ENCODE measurements at regions not wholly inside any gene's neighbourhood (a gene's known extent, or its start where the extent isn't known, plus 50 kb on each side); places are given as distances from the start of the nearest gene placed in this dataset.

DNA sequence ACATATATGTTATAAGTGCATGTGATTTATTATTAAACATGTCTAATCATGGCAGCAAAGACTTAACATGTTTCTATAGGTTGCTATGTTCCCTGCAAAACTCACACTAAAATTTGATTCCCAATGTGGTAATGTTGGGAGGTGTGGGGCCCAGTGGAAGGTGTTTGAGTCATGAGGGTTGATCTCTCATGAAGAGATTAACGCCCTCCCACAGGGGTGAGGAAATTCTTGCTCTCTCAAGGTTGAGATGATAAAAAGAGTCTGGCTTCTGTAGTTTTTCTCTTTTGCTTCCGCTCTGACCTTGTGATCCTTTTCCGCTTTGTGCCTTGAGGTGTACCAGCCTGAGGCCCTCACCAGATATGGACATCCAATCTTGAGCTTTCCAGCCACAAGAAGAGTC lies 737.5 kb upstream of the SLITRK5 start:
- WGBS, 2 experiments = 66 to 67% methylated on average over 3 of the region's 3 CpGs
- Histone ChIP-seq H3K4me3 (ENCODE audit: insufficient read depth, low read depth, low read length) (no peak overlapping the region), H3K9me3 (ENCODE audit: control insufficient read depth, low read length) (no peaks in the 10 kb centered on the region), H3K36me3 (ENCODE audit: control insufficient read depth, insufficient read depth, low read length) (no peaks in the 10 kb centered on the region), H3K27me3 (ENCODE audit: control insufficient read depth, insufficient read depth, low read length, poor library complexity, severe bottlenecking) (no peaks in the 10 kb centered on the region), H3K4me1 (ENCODE audit: control insufficient read depth, insufficient read depth, low read length) (peaks cover 6% of the 10 kb centered on the region), H3K27ac (ENCODE audit: insufficient read depth, low read depth, low read length, poor library complexity, severe bottlenecking) (no peak overlapping the region)

GRCh38 chr13:86937316-86937715 lies 733.9 kb upstream of the SLITRK5 start:
- 100% methylated on average over 1 of the region's 2 CpGs; no CpG with 5 or more reads in 1 of the 2 experiments for WGBS, 2 experiments
- Histone ChIP-seq H3K36me3 (ENCODE audit: control insufficient read depth, insufficient read depth, low read length) (no peaks in the 10 kb centered on the region), H3K27me3 (ENCODE audit: control insufficient read depth, insufficient read depth, low read length, poor library complexity, severe bottlenecking) (no peaks in the 10 kb centered on the region), H3K9me3 (ENCODE audit: control insufficient read depth, low read length) (no peaks in the 10 kb centered on the region), H3K4me3 (ENCODE audit: insufficient read depth, low read depth, low read length) (no peak overlapping the region), H3K27ac (ENCODE audit: insufficient read depth, low read depth, low read length, poor library complexity, severe bottlenecking) (no peak overlapping the region), H3K4me1 (ENCODE audit: control insufficient read depth, insufficient read depth, low read length) (peaks cover 6% of the 10 kb centered on the region)

DNA sequence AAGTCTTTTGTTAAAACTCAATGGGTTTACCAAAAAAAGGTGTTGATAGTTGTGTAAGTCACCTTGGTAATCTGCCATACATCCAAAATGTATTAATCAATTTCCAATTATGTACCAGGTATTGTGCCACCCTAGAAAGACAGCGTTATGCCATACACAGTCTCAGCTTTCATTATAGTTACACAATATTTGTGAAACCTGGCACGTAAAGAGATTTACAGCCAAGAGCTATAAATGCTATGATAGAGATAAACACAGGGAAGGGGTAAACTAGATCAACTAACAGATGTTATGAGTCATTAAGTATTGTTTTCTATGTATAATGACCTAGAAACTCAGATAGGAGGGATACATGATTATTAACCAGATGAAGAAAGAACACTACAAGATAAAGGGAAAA lies 725.6 kb upstream of the SLITRK5 start:
- Histone ChIP-seq H3K4me3 (ENCODE audit: insufficient read depth, low read depth, low read length) (no peak overlapping the region), H3K36me3 (ENCODE audit: control insufficient read depth, insufficient read depth, low read length) (no peaks in the 10 kb centered on the region), H3K4me1 (ENCODE audit: control insufficient read depth, insufficient read depth, low read length) (no peaks in the 10 kb centered on the region), H3K9me3 (ENCODE audit: control insufficient read depth, low read length) (no peaks in the 10 kb centered on the region), H3K27me3 (ENCODE audit: control insufficient read depth, insufficient read depth, low read length, poor library complexity, severe bottlenecking) (no peaks in the 10 kb centered on the region), H3K27ac (ENCODE audit: insufficient read depth, low read depth, low read length, poor library complexity, severe bottlenecking) (no peak overlapping the region)
- 94 to 100% methylated on average over 2 of the region's 2 CpGs for WGBS, 2 experiments

GRCh38 chr13:86946734-86947133 lies 724.4 kb upstream of the SLITRK5 start:
- H3K9me3 ChIP-seq (ENCODE audit: control insufficient read depth, low read length) = no peaks in the 10 kb centered on the region
- H3K27me3 ChIP-seq (ENCODE audit: control insufficient read depth, insufficient read depth, low read length, poor library complexity, severe bottlenecking) = no peaks in the 10 kb centered on the region
- no peak overlapping the region for H3K27ac ChIP-seq (ENCODE audit: insufficient read depth, low read depth, low read length, poor library complexity, severe bottlenecking)
- WGBS, 2 experiments = 93 to 95% methylated on average over 2 of the region's 2 CpGs
- H3K36me3 ChIP-seq (ENCODE audit: control insufficient read depth, insufficient read depth, low read length) = no peaks in the 10 kb centered on the region
- H3K4me1 ChIP-seq (ENCODE audit: control insufficient read depth, insufficient read depth, low read length) = no peaks in the 10 kb centered on the region
- H3K4me3 ChIP-seq (ENCODE audit: insufficient read depth, low read depth, low read length) = no peak overlapping the region

- WGBS, 2 experiments = 91 to 100% methylated on average over 1 of the region's 1 CpG
- H3K9me3 ChIP-seq (ENCODE audit: control insufficient read depth, low read length) = no peaks in the 10 kb centered on the region
- no peaks in the 10 kb centered on the region for H3K27me3 ChIP-seq (ENCODE audit: control insufficient read depth, insufficient read depth, low read length, poor library complexity, severe bottlenecking)
- no peaks in the 10 kb centered on the region for H3K4me1 ChIP-seq (ENCODE audit: control insufficient read depth, insufficient read depth, low read length)
- no peak overlapping the region for H3K27ac ChIP-seq (ENCODE audit: insufficient read depth, low read depth, low read length, poor library complexity, severe bottlenecking)
- H3K36me3 ChIP-seq (ENCODE audit: control insufficient read depth, insufficient read depth, low read length) = no peaks in the 10 kb centered on the region
- H3K4me3 ChIP-seq (ENCODE audit: insufficient read depth, low read depth, low read length) = no peak overlapping the region
These were observed 716.8 kb upstream of the SLITRK5 start for GRCh38 chr13:86954341-86954740.

DNA sequence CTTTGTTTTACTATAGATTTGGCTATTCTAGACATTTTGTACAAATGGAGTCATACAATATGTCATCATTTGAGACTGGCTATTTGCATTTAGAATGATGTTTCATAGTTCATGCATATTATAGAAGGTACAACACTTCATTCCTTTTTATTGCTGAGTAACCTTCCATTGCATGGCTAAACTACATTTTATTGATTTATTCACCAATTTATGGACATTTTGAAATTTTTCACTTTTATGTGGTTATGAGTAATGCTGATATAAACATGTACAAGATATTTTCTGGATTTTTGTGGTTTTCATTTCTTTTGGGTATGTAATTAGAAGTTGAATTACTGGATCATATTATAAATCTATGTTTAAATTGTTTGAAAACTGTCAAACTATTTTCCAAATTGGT lies 710.3 kb upstream of the SLITRK5 start:
- Histone ChIP-seq H3K36me3 (ENCODE audit: control insufficient read depth, insufficient read depth, low read length) (no peaks in the 10 kb centered on the region), H3K27me3 (ENCODE audit: control insufficient read depth, insufficient read depth, low read length, poor library complexity, severe bottlenecking) (no peaks in the 10 kb centered on the region), H3K4me3 (ENCODE audit: insufficient read depth, low read depth, low read length) (no peak overlapping the region), H3K27ac (ENCODE audit: insufficient read depth, low read depth, low read length, poor library complexity, severe bottlenecking) (no peak overlapping the region), H3K9me3 (ENCODE audit: control insufficient read depth, low read length) (no peaks in the 10 kb centered on the region), H3K4me1 (ENCODE audit: control insufficient read depth, insufficient read depth, low read length) (no peaks in the 10 kb centered on the region)

- H3K4me1 ChIP-seq (ENCODE audit: control insufficient read depth, insufficient read depth, low read length) = no peaks in the 10 kb centered on the region
- no peaks in the 10 kb centered on the region for H3K9me3 ChIP-seq (ENCODE audit: control insufficient read depth, low read length)
- H3K36me3 ChIP-seq (ENCODE audit: control insufficient read depth, insufficient read depth, low read length) = no peaks in the 10 kb centered on the region
- no peak overlapping the region for H3K27ac ChIP-seq (ENCODE audit: insufficient read depth, low read depth, low read length, poor library complexity, severe bottlenecking)
- H3K4me3 ChIP-seq (ENCODE audit: insufficient read depth, low read depth, low read length) = no peak overlapping the region
- 91% methylated on average over 7 of the region's 7 CpGs for WGBS, 2 experiments
- no peaks in the 10 kb centered on the region for H3K27me3 ChIP-seq (ENCODE audit: control insufficient read depth, insufficient read depth, low read length, poor library complexity, severe bottlenecking)
These were observed 696.7 kb upstream of the SLITRK5 start for GRCh38 chr13:86974251-86974994.

DNA sequence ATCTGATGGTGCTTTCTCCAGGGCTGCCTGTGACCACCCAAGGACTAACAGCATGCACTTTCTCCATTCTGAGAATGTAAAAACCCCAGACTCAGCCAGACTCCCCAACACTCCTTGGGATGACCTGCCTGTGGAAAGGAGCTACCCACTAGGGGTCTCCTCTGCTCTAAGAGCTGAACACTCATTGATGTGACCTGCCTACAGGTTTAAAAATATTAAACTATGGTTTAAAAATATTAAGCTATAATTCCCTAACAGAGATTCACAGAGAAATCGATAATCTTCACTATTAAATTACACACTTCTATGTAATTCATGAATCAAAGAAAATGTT lies 696.2 kb upstream of the SLITRK5 start:
- Histone ChIP-seq H3K4me3 (ENCODE audit: insufficient read depth, low read depth, low read length) (no peak overlapping the region), H3K4me1 (ENCODE audit: control insufficient read depth, insufficient read depth, low read length) (no peaks in the 10 kb centered on the region), H3K9me3 (ENCODE audit: control insufficient read depth, low read length) (no peaks in the 10 kb centered on the region), H3K27me3 (ENCODE audit: control insufficient read depth, insufficient read depth, low read length, poor library complexity, severe bottlenecking) (no peaks in the 10 kb centered on the region), H3K36me3 (ENCODE audit: control insufficient read depth, insufficient read depth, low read length) (no peaks in the 10 kb centered on the region), H3K27ac (ENCODE audit: insufficient read depth, low read depth, low read length, poor library complexity, severe bottlenecking) (no peak overlapping the region)
- WGBS, 2 experiments = no CpG with 5 or more reads among the region's 1 CpG

DNA sequence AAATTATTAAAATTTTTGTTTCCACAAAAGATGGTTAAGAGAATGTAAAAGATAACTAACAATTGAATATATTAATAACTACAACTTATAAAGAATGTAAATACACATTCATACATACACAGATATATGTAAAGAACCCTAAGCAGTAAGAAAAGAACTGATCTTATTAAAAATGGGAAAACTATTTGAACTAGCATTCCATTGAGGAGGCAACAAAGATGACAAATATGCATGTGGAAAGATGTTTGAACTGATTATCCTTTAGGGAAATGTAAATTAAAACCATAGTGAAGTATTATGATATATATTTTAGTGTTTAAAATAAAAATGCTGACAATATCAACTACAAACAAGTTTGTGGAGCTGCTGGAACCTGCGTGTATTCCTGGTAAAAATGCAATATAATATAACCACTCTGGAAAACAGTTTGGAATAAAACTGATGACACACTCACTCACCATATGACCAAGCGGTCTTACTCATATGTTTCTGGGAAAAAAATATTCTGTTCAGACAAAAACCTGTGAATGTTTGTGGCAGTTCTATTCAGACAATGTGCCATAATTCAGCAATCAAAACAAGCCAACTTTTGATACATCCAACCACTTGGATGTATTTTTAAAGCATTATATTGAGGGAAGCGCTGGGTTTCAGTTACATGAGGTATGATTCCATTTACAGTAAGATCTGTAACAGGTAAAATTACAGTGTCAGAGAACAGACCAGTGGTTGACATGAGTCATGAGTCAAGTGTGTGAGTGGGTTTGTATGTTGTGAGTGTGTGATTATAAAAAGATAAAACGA lies 694.4 kb upstream of the SLITRK5 start:
- no peak overlapping the region for H3K4me3 ChIP-seq (ENCODE audit: insufficient read depth, low read depth, low read length)
- 91 to 95% methylated on average over 2 to 4 of the region's 4 CpGs for WGBS, 2 experiments
- no peaks in the 10 kb centered on the region for H3K36me3 ChIP-seq (ENCODE audit: control insufficient read depth, insufficient read depth, low read length)
- no peaks in the 10 kb centered on the region for H3K9me3 ChIP-seq (ENCODE audit: control insufficient read depth, low read length)
- no peaks in the 10 kb centered on the region for H3K4me1 ChIP-seq (ENCODE audit: control insufficient read depth, insufficient read depth, low read length)
- no peaks in the 10 kb centered on the region for H3K27me3 ChIP-seq (ENCODE audit: control insufficient read depth, insufficient read depth, low read length, poor library complexity, severe bottlenecking)
- H3K27ac ChIP-seq (ENCODE audit: insufficient read depth, low read depth, low read length, poor library complexity, severe bottlenecking) = no peak overlapping the region

- Histone ChIP-seq H3K27me3 (ENCODE audit: control insufficient read depth, insufficient read depth, low read length, poor library complexity, severe bottlenecking) (no peaks in the 10 kb centered on the region), H3K27ac (ENCODE audit: insufficient read depth, low read depth, low read length, poor library complexity, severe bottlenecking) (no peak overlapping the region), H3K36me3 (ENCODE audit: control insufficient read depth, insufficient read depth, low read length) (no peaks in the 10 kb centered on the region), H3K4me1 (ENCODE audit: control insufficient read depth, insufficient read depth, low read length) (no peaks in the 10 kb centered on the region), H3K4me3 (ENCODE audit: insufficient read depth, low read depth, low read length) (no peak overlapping the region), H3K9me3 (ENCODE audit: control insufficient read depth, low read length) (no peaks in the 10 kb centered on the region)
- 27 to 44% methylated on average over 4 of the region's 4 CpGs for WGBS, 2 experiments
These were observed 684.7 kb upstream of the SLITRK5 start for GRCh38 chr13:86986448-86986847.

Data from ectodermal cell (in vitro differentiated cells).